ENCODE measurements at regions not wholly inside any gene's neighbourhood (a gene's known extent, or its start where the extent isn't known, plus 50 kb on each side); places are given as distances from the start of the nearest gene placed in this dataset.
"Not testable (repeated sequence)": the region's sequence is repeated elsewhere in the genome, so short reads cannot be mapped to it uniquely, and the experiment has no call there.

- TF ChIP-seq, protein P1, sequence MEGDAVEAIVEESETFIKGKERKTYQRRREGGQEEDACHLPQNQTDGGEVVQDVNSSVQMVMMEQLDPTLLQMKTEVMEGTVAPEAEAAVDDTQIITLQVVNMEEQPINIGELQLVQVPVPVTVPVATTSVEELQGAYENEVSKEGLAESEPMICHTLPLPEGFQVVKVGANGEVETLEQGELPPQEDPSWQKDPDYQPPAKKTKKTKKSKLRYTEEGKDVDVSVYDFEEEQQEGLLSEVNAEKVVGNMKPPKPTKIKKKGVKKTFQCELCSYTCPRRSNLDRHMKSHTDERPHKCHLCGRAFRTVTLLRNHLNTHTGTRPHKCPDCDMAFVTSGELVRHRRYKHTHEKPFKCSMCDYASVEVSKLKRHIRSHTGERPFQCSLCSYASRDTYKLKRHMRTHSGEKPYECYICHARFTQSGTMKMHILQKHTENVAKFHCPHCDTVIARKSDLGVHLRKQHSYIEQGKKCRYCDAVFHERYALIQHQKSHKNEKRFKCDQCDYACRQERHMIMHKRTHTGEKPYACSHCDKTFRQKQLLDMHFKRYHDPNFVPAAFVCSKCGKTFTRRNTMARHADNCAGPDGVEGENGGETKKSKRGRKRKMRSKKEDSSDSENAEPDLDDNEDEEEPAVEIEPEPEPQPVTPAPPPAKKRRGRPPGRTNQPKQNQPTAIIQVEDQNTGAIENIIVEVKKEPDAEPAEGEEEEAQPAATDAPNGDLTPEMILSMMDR (IDR thresholded peaks at IDR 0.05) = not testable (repeated sequence)
- not testable (repeated sequence) for TF ChIP-seq POLR2A, POLR2AphosphoS5 (IDR thresholded peaks at IDR 0.05)
Observed at GRCh38 chr2:238776761-238777046, 71.2 kb upstream of the TWIST2 start.

Data from transverse colon (tissue), 4 donors.